HCT116 (cell line): ENCODE measurements at regions not wholly inside any gene's neighbourhood (a gene's known extent, or its start where the extent isn't known, plus 50 kb on each side); places are given as distances from the start of the nearest gene placed in this dataset.

ENCODE experiments used
- ATAC-seq: fragments of 200-7000 bp; cut with Tn5 transposase; 2 replicates; pipeline ENCODE4 v1.9.1; 2020; ENCODE audit warnings: mild to moderate bottlenecking, moderate library complexity
- BruUV-seq: library from RNA; stranded (reverse); fragments of 400-500 nt; replicated peaks from 2 replicates; lab custom pipeline; 2021; lab: Mats Ljungman, UMichigan
- CTCF ChIA-PET: fragments of 300-600 bp; sonication (Branson Sonifier 250); formaldehyde crosslinking; loops from one replicate; lab custom pipeline; 2021; ENCODE audit warnings: antibody characterized with exemption; lab: Charles Lee
- POLR2A ChIA-PET: fragments of 300-600, 350-600 bp; sonication (Branson Sonifier 250); formaldehyde crosslinking; loops from one replicate; lab custom pipeline; 2021; ENCODE audit warnings: antibody characterized with exemption; lab: Charles Lee
- RAD21 ChIA-PET, 2 experiments: fragments of 300-600 bp; sonication (Branson Sonifier 250); formaldehyde crosslinking; loops; one replicate each; lab custom pipeline; 2023; ENCODE audit warnings: low total read pairs in 2 of 2; ENCODE audit not compliant: uncharacterized antibody in 2 of 2, unreplicated experiment in 2 of 2, low non-redundant PET in 1 of 2; lab: Charles Lee
- DNase-seq: peaks from one replicate; pipeline ENCODE4 v3.0.0-alpha.2; 2010; ENCODE audit warnings: low read depth, low spot score
- H2AFZ ChIP-seq: fragments of 200-600 bp; shearing (Covaris generic), sonication (generic); 2 replicates; pipeline ENCODE4 v1.6.1; 2017; ENCODE audit warnings: low read depth, mixed run types, mixed read lengths, antibody characterized with exemption, low read length; ENCODE audit not compliant: poor library complexity, severe bottlenecking
- H3K27ac ChIP-seq: 2 replicates; pipeline ENCODE4 v1.5.1; 2012; ENCODE audit warnings: low read depth, low read length
- H3K27me3 ChIP-seq: fragments of 200-600 bp; sonication (generic); 2 replicates; pipeline ENCODE4 v1.6.1; 2016; ENCODE audit warnings: mixed run types, low read length, mixed read lengths; ENCODE audit not compliant: insufficient read depth
- H3K36me3 ChIP-seq, 2 experiments: fragments of 200-500 bp in 1 of 2; fragments of 200-600 bp in 1 of 2; sonication (Bioruptor generic) in 1 of 2; sonication (generic) in 1 of 2; 2 replicates each; pipeline versions ENCODE4 v1.5.1 to v1.6.1; 2014 to 2016; ENCODE audit warnings: low read length in 2 of 2, inconsistent platforms in 1 of 2, mixed read lengths in 1 of 2, mixed run types in 1 of 2; ENCODE audit not compliant: insufficient read depth in 2 of 2, control insufficient read depth in 1 of 2
- H3K4me1 ChIP-seq, 2 experiments: fragments of 200-600 bp in 1 of 2; sonication (generic) in 1 of 2; 2 replicates each; pipeline versions ENCODE4 v1.5.1 to v1.6.1; 2012 to 2017; ENCODE audit warnings: low read length in 2 of 2, inconsistent platforms in 1 of 2, mild to moderate bottlenecking in 1 of 2, mixed read lengths in 1 of 2, mixed run types in 1 of 2, moderate library complexity in 1 of 2; ENCODE audit not compliant: insufficient read depth in 2 of 2, control insufficient read depth in 1 of 2
- H3K4me2 ChIP-seq: fragments of 200-600 bp; sonication (generic); 2 replicates; pipeline ENCODE4 v1.6.1; 2017; ENCODE audit warnings: mixed run types, low read length, mixed read lengths
- H3K4me3 ChIP-seq, 2 experiments: fragments of 200-600 bp in 1 of 2; sonication (generic) in 1 of 2; replicated peaks in 1 of 2; 2 replicates each; pipeline ENCODE4 v1.5.1; 2011 to 2016; ENCODE audit warnings: low read length in 2 of 2, control low read depth in 1 of 2, low read depth in 1 of 2, mild to moderate bottlenecking in 1 of 2, mixed read lengths in 1 of 2, mixed run types in 1 of 2
- H3K79me2 ChIP-seq: fragments of 200-600 bp; sonication (generic); 2 replicates; pipeline ENCODE4 v1.6.1; 2017; ENCODE audit warnings: mild to moderate bottlenecking, mixed run types, low read length, moderate library complexity, mixed read lengths; ENCODE audit not compliant: insufficient read depth
- H3K9ac ChIP-seq: fragments of 200-600 bp; sonication (generic); 2 replicates; pipeline ENCODE4 v1.6.1; 2016; ENCODE audit warnings: low read length, mixed read lengths
- H3K9me2 ChIP-seq: fragments of 200-600 bp; sonication (generic), shearing (Covaris generic); 2 replicates; pipeline ENCODE4 v1.6.1; 2017; ENCODE audit warnings: mixed run types, mild to moderate bottlenecking, moderate library complexity; ENCODE audit not compliant: insufficient read depth
- H3K9me3 ChIP-seq, 2 experiments: fragments of 200-500 bp in 1 of 2; fragments of 200-600 bp in 1 of 2; sonication (Bioruptor generic) in 1 of 2; sonication (generic) in 1 of 2; 2 replicates each; pipeline ENCODE4 v1.6.1; 2014 to 2017; ENCODE audit warnings: low read length in 2 of 2, mixed read lengths in 2 of 2, inconsistent platforms in 1 of 2, low read depth in 1 of 2, mild to moderate bottlenecking in 1 of 2, mixed run types in 1 of 2, moderate library complexity in 1 of 2; ENCODE audit not compliant: control insufficient read depth in 1 of 2, insufficient read depth in 1 of 2
- H4K20me1 ChIP-seq: fragments of 200-600 bp; sonication (generic), shearing (Covaris generic); 2 replicates; pipeline ENCODE4 v1.6.1; 2017; ENCODE audit warnings: mixed run types, mild to moderate bottlenecking, moderate library complexity; ENCODE audit not compliant: insufficient read depth
- EZH2 ChIP-seq: fragments of 200-600 bp; sonication (generic); IDR thresholded peaks from 2 replicates; pipeline ENCODE4 v1.6.1; 2017; ENCODE audit warnings: antibody characterized with exemption, mixed run types
- EZH2phosphoT487 ChIP-seq: fragments of 200-600 bp; IDR thresholded peaks from 2 replicates; pipeline ENCODE4 v1.6.1; 2018; ENCODE audit warnings: antibody characterized with exemption, borderline replicate concordance
- POLR2A ChIP-seq: IDR thresholded peaks from 2 replicates; pipeline ENCODE4 v1.7.0; 2011; ENCODE audit warnings: borderline replicate concordance; ENCODE audit not compliant: insufficient read depth, insufficient read length; ENCODE audit errors: extremely low read depth
- POLR2AphosphoS5 ChIP-seq: IDR thresholded peaks from 2 replicates; pipeline ENCODE4 v1.6.1; 2011; ENCODE audit warnings: mild to moderate bottlenecking, low read depth, low read length, moderate library complexity
- SIN3A ChIP-seq: IDR thresholded peaks from 2 replicates; pipeline ENCODE4 v1.6.1; 2012; ENCODE audit warnings: low read depth
- SRF ChIP-seq: IDR thresholded peaks from 2 replicates; pipeline ENCODE4 v1.6.1; 2012; ENCODE audit warnings: low read depth
- TCF7L2 ChIP-seq: IDR thresholded peaks from 2 replicates; pipeline ENCODE4 v1.7.0; 2011; ENCODE audit warnings: borderline replicate concordance, inconsistent platforms; ENCODE audit not compliant: insufficient read depth, insufficient read length; ENCODE audit errors: extremely low read depth
- YY1 ChIP-seq: IDR thresholded peaks from 2 replicates; pipeline ENCODE4 v1.6.1; 2011; ENCODE audit warnings: low read length, low read depth, moderate library complexity, mild to moderate bottlenecking; ENCODE audit not compliant: insufficient replicate concordance; ENCODE audit errors: extremely low read depth
- ZFX ChIP-seq: fragments of 450-650 bp; IDR thresholded peaks from 2 replicates; pipeline ENCODE4 v1.6.1; 2017
- intact Hi-C: fragments of 100-400 bp; cut with micrococcal nuclease; formaldehyde crosslinking; loops from 2 replicates; pipeline ENCODE4 v1.10.0; 2022
- TF ChIP-seq, protein P1 (sequence below), 3 experiments: fragments of 200-600 bp in 1 of 3; sonication (generic) in 1 of 3; IDR thresholded peaks in 2 of 3; conservative IDR thresholded peaks in 1 of 3; 2 replicates each; pipeline ENCODE4 v1.5.1; 2012 to 2017; ENCODE audit warnings: low read depth in 2 of 3, low read length in 2 of 3, antibody characterized with exemption in 1 of 3, borderline replicate concordance in 1 of 3, control low read depth in 1 of 3, mild to moderate bottlenecking in 1 of 3, mixed read lengths in 1 of 3, mixed run types in 1 of 3, moderate library complexity in 1 of 3; ENCODE audit not compliant: insufficient read depth in 1 of 3
- TF ChIP-seq, protein P2 (sequence below): IDR thresholded peaks from 2 replicates; pipeline ENCODE4 v1.6.1; 2012
- TF ChIP-seq, protein P3 (sequence below): IDR thresholded peaks from 2 replicates; pipeline ENCODE4 v1.6.1; 2012
- TF ChIP-seq, protein P4 (sequence below): IDR thresholded peaks from 2 replicates; pipeline ENCODE4 v1.6.1; 2011; ENCODE audit warnings: mild to moderate bottlenecking, low read length, moderate library complexity; ENCODE audit not compliant: insufficient replicate concordance; ENCODE audit errors: extremely low read depth

DNA sequence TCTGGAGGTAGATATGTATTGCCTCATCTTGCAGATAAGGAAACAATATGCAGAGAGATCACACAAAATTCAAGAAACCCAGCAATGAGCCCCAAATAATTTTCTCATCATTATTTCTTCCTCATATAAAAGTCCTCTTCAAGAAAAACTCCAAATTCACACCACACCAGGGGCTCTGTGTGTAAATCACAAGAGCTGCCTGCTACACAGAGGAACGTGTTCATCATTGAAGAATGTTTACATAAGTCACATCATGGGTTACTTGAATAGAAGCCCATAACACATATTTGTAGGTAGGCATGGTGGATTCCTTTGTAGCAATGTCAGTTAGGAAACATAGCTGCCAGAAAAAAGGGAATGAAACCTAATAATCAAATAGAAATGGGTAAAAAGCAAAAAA is 308.1 kb upstream of the TLE4 start:
- Histone ChIP-seq H3K4me1 (no peaks in the 10 kb centered on the region), H4K20me1 (no peaks in the 10 kb centered on the region), H3K9me2 (no peaks in the 10 kb centered on the region), H3K4me3 (no peak overlapping the region), H3K27ac (no peak overlapping the region), H3K4me2 (no peak overlapping the region), H3K9ac (no peak overlapping the region), H3K36me3 (no peaks in the 10 kb centered on the region), H3K79me2 (no peaks in the 10 kb centered on the region), H3K27me3 (no peaks in the 10 kb centered on the region), H2AFZ (no peak overlapping the region), H3K9me3 (no peaks in the 10 kb centered on the region)
- RAD21 ChIA-PET: no interaction called here
- intact Hi-C loops: no loop called here
- no peak for ATAC-seq
- CTCF ChIA-PET: no interaction called here
- TF ChIP-seq, protein P1, sequence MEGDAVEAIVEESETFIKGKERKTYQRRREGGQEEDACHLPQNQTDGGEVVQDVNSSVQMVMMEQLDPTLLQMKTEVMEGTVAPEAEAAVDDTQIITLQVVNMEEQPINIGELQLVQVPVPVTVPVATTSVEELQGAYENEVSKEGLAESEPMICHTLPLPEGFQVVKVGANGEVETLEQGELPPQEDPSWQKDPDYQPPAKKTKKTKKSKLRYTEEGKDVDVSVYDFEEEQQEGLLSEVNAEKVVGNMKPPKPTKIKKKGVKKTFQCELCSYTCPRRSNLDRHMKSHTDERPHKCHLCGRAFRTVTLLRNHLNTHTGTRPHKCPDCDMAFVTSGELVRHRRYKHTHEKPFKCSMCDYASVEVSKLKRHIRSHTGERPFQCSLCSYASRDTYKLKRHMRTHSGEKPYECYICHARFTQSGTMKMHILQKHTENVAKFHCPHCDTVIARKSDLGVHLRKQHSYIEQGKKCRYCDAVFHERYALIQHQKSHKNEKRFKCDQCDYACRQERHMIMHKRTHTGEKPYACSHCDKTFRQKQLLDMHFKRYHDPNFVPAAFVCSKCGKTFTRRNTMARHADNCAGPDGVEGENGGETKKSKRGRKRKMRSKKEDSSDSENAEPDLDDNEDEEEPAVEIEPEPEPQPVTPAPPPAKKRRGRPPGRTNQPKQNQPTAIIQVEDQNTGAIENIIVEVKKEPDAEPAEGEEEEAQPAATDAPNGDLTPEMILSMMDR (IDR thresholded peaks at IDR 0.05 in 2 of 3, conservative IDR thresholded peaks at IDR 0.05 in 1 of 3; ENCODE audit: borderline replicate concordance in 1 of 3, insufficient read depth in 1 of 3, low read depth in 2 of 3, low read length in 2 of 3): no peak
- POLR2A ChIA-PET: no interaction called here
- no peak for DNase-seq
- no TSS peak for BruUV-seq

DNA sequence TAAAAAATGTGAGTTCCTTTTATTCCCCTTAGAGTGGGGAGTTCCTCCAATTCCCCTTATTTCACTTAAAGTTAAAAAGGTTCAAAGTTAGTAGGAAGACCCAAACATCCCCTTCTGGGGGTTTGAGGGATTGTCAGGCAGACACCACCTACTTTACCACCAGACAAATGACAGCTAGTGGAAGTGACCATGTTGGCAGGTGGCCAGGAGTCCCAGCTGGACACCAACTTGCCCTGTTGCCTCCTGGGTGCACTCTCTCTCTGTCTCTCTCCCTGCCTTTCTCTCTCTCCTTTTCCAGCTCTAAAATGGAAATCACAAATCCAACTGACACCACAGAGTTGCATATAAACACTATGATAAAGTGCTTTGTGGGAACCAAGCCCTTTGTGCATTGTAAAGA is 307.7 kb upstream of the TLE4 start:
- BruUV-seq: no TSS peak
- intact Hi-C loops: no loop called here
- no peaks in the 10 kb centered on the region for H3K27me3 ChIP-seq
- no peak overlapping the region for H3K4me2 ChIP-seq
- no peaks in the 10 kb centered on the region for H4K20me1 ChIP-seq
- H3K27ac ChIP-seq: no peak overlapping the region
- H3K4me1 ChIP-seq: no peaks in the 10 kb centered on the region
- no peak for DNase-seq
- ChIA-PET CTCF (no interaction called here), POLR2A (no interaction called here), RAD21 (no interaction called here)
- no peaks in the 10 kb centered on the region for H3K36me3 ChIP-seq
- no peak overlapping the region for H3K9ac ChIP-seq
- H3K79me2 ChIP-seq: no peaks in the 10 kb centered on the region
- TF ChIP-seq SRF (no peak), TCF7L2 (no peak), EZH2phosphoT487 (no peak), ZFX (no peak), YY1 (no peak), EZH2 (no peak), SIN3A (no peak), POLR2AphosphoS5 (no peak), POLR2A (no peak)
- TF ChIP-seq, protein P2, sequence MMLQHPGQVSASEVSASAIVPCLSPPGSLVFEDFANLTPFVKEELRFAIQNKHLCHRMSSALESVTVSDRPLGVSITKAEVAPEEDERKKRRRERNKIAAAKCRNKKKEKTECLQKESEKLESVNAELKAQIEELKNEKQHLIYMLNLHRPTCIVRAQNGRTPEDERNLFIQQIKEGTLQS: no peak
- TF ChIP-seq, protein P3, sequence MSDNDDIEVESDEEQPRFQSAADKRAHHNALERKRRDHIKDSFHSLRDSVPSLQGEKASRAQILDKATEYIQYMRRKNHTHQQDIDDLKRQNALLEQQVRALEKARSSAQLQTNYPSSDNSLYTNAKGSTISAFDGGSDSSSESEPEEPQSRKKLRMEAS: no peak
- TF ChIP-seq, protein P4, sequence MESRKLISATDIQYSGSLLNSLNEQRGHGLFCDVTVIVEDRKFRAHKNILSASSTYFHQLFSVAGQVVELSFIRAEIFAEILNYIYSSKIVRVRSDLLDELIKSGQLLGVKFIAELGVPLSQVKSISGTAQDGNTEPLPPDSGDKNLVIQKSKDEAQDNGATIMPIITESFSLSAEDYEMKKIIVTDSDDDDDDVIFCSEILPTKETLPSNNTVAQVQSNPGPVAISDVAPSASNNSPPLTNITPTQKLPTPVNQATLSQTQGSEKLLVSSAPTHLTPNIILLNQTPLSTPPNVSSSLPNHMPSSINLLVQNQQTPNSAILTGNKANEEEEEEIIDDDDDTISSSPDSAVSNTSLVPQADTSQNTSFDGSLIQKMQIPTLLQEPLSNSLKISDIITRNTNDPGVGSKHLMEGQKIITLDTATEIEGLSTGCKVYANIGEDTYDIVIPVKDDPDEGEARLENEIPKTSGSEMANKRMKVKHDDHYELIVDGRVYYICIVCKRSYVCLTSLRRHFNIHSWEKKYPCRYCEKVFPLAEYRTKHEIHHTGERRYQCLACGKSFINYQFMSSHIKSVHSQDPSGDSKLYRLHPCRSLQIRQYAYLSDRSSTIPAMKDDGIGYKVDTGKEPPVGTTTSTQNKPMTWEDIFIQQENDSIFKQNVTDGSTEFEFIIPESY: no peak
- no peak for ATAC-seq
- no peaks in the 10 kb centered on the region for H3K9me3 ChIP-seq
- no peaks in the 10 kb centered on the region for H3K9me2 ChIP-seq
- H2AFZ ChIP-seq: no peak overlapping the region
- H3K4me3 ChIP-seq: no peak overlapping the region
